ENCODE measurements at regions not wholly inside any gene's neighbourhood (a gene's known extent, or its start where the extent isn't known, plus 50 kb on each side); places are given as distances from the start of the nearest gene placed in this dataset.

- H3K27me3 Mint-ChIP-seq (ENCODE audit: low read depth), result peaks cover 3% of the 10 kb centered on the region
- CTCF ChIA-PET, result no interaction called here
Observed at GRCh38 chr7:153627323-153627722, 424.9 kb upstream of the DPP6 start.

More at GRCh38 chr7:153627323-153627722, 424.9 kb upstream of the DPP6 start:
- TF ChIP-seq ATF1 (CRISPR knock-in tag; IDR thresholded peaks at IDR 0.05), result no peak
- no peak for TF ChIP-seq ZNF232 (CRISPR knock-in tag; IDR thresholded peaks at IDR 0.05)
- no peak for TF ChIP-seq JAZF1 (CRISPR knock-in tag; IDR thresholded peaks at IDR 0.05)
- no peak for TF ChIP-seq SMAD4 (CRISPR knock-in tag; IDR thresholded peaks at IDR 0.05)
- TF ChIP-seq STAT6 (CRISPR knock-in tag; conservative IDR thresholded peaks at IDR 0.05; ENCODE audit: low read depth), result no peak
- no peak for TF ChIP-seq CTCF (IDR thresholded peaks at IDR 0.05)
- no peak for TF ChIP-seq ATF2 (CRISPR knock-in tag; IDR thresholded peaks at IDR 0.05; ENCODE audit: borderline replicate concordance, low read depth)
- TF ChIP-seq PRDM15 (CRISPR knock-in tag; IDR thresholded peaks at IDR 0.05), result no peak
- TF ChIP-seq FOXJ3 (CRISPR knock-in tag; IDR thresholded peaks at IDR 0.05; ENCODE audit: borderline replicate concordance), result no peak
- TF ChIP-seq ZNF121 (CRISPR knock-in tag; IDR thresholded peaks at IDR 0.05), result no peak
- Mint-ChIP-seq H3K4me1 (no peaks in the 10 kb centered on the region), H3K9me3 (peaks cover 81% of the 10 kb centered on the region), H3K4me3 (no peak overlapping the region), H3K27ac (no peak overlapping the region), H3K36me3 (peaks cover 76% of the 10 kb centered on the region)
- DNase-seq (ENCODE audit: low spot score) (no peak), ATAC-seq (no peak)
- POLR2A ChIA-PET, result interaction anchor here (0.6 kb wide), 1 partner anchor 21 kb away, joined by 3 read pairs; no protein-coding TSS in a partner anchor

Measured in WTC11 (cell line).